GM19395 (cell line): ENCODE measurements at regions not wholly inside any gene's neighbourhood (a gene's known extent, or its start where the extent isn't known, plus 50 kb on each side); places are given as distances from the start of the nearest gene placed in this dataset.
"Not testable (repeated sequence)": the region's sequence is repeated elsewhere in the genome, so short reads cannot be mapped to it uniquely, and the experiment has no call there.

Source experiments
- ATAC-seq: cut with Tn5 transposase; IDR thresholded peaks from one replicate; pipeline ENCODE4 v1.9.1; 2021; ENCODE audit warnings: mild to moderate bottlenecking, moderate library complexity; ENCODE audit not compliant: unreplicated experiment

DNA sequence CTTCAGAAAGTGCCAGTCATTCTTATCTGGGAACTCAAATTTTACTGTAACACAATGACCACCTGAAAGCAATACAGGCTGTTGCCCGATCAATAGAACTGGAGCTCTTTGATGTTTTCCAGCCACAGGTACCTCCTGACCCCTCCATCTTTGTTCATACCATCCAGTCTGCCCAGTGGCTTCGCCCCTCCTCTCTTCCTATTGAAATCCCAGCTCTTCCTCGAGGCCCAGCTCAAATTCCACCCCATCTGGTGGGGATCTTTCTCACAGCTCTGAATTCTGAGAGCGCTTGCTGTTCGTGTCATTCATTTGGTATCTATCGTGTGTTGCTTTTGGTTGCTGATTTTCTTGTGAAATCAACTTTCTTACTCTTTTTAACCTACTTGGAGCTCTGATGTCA lies 87.9 kb upstream of the CNKSR3 start:
- no peak for ATAC-seq

DNA sequence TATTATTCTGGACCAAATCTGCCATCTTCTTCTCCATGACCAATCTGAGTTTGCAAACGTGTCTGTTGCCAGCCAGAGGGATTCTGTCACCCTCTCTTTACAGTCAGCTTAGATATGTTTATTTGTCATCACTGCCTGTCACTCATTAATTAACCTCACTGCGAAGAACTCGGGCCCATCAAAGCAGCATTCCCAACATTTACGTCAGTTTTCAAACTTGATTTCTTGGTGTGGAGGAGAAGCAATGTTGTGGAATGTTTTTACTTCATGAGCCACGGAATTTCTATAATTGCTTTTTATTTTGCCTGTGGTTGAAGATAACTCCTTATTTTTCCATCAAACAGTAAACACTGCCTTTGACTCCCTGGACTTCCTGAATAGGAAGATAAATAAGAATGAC lies 91.8 kb upstream of the CNKSR3 start:
- no peak for ATAC-seq

DNA sequence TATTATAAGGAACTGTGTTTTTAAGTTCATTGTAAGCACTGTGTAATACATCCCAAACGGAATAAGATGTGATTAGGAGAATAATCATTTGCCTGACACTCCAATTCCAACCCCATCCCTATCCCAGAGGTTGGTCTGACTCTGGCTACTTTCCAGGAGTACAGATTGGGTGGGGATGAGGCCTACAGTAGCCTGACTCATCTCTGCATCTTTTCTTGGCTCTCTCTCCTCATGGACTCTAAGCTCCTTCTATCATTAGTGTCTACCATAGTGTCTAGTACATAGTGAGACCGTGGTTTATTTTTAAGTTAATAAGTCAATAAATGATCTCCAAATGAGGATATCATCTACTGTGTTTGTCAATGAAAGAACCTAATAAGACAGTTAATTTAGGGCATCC lies 92.2 kb upstream of the CNKSR3 start:
- no peak for ATAC-seq

DNA sequence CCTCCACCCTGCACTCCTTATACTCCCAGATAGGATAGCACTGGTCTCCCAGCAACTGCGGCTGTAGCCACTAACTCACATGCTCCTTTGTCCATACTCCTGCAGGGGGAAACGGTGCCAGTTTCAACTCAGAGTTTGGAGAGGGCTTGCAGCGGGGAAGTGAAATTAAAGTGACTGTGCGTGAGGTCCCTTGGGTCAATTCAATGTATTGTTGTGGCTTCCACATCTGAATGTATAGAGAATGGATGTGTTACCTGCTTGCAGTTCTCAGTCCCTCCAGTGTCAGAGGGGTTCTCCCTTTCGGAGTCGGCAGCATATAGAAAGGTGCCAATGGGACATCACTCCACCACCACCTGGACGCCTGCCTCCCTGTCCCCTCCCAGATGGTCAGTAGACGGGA lies 93.6 kb upstream of the CNKSR3 start:
- peak; percentile 31 for ATAC-seq

DNA sequence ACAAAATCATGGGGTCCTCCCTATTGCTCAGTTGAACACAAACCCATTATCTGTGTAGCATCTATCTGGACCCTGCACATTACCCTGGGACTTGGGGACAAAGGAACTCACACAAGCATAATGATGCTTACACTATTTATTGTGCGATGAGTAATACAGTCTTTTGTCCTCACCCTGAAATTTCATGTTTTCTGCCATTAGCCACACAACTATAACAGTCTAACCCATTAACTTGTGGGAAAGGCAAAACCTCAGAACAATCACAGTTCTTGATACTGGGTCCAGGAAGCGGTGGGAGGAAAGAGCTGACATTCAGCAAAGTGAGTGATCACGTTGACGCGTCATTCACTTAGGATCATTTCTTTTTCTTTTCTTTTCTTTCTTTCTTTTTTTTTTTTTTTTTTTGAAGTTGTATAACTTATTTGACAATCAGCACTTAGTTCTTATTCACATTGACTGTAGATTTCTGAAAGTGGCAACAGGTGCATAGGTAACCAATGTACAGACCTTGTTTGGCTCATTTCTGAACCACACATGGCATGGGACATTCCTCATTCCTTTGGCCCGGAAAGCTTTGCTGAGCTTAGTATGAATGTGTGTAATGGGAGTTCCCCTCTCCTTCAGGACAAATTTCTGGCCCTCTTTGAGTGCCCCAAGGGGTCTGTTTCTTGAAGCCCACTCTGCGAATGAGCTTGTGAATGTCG lies 94.8 kb upstream of the CNKSR3 start:
- ATAC-seq: peak; percentile 59

DNA sequence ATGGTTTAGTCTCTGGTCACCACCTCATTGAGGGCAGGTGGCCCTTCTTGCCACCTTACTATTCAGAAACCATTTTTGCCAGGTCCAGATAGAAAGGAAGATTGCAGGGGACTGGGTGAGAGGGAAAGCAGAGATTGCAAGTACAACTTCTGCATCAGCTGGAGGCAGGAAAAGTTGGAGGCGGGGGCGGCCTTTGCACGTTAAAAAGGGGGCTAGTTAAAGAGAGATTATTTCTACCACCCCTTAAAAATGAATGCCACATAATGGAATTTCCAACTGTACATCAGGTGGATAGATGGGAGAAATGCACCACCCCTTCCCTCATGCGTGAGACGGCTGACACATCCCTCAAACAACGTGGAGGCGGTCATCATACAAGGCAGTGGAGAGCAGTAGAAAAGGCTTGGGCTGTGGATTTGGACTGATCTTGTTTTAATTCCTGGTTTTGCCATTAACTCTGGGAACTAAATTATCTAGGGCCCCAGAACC lies 95.4 kb upstream of the CNKSR3 start:
- no peak for ATAC-seq

DNA sequence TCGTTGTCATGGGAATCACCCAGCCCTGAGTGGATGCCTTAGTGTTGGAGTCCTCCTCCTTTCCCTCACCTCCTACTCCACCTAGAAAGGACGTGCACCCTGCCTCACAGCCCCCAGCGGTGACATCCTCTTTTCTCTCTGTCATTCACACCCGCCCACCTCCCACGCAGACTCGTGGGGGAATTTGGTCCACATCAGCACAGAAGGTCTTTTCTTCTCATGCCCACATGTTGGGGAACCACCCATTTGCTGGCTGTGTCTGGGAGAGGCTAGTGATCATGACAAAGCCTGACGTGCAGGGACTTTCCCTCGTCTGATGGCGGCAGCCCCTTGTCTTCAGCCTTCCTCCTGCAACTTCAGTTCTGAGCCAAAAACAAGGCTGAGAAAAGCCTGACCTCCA lies 96.0 kb upstream of the CNKSR3 start:
- peak; percentile 77 for ATAC-seq

DNA sequence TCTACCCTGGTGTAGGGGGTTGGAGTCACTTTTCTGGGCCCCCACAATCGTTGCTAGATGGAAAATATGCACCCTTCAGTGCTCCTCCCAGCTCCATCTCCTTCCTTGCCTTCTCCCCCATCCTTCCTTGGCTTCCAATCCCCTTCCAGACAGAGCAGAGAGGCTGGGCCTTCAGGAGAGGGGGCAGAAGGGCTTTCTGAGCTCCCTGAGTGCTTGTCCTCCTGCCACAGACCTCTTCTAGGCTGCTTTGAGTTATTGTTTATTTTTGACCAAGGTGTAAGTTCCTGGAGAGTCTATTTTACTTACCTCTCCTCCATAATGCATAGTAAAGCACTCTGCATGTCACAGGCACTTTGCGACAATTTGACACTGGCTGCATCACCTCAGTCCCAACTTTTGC lies 96.4 kb upstream of the CNKSR3 start:
- ATAC-seq: no peak

DNA sequence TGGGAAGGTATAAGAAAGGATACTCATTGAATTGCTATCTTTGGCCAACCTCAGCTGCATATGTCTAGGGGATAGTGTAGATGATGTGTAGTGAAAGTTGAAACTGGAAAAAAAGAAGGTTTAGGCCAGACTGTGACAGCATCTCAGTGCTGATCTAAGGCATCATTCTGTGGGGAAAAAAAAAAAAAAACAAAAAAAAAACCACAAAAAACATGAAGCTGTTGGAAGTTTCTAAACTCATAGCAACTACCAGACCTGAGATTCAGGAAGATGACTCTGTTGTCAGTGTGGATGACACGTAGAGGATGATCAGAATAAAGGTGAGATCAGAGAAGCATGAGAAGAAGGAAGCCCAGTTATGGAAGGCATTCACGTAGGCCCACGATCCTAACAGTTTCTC lies 100.8 kb upstream of the CNKSR3 start:
- ATAC-seq: peak; percentile 62

DNA sequence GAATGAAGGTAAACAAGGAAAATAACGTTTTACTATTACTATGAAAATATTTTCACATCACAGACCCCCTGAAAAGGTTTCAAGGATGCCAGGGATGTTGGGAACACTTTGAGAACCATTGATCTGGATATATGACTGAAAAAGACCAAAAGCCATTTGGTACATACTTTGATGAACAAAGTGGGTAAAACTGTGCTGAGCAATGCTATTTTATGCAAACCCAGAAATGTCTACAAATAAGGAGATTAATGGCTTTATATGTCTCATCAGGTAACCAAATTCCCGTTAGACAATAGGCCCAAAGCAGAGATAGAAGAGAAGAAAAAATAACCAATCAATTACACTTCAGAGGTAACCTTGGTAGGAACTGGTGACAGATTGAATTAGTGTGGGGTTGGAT lies 101.4 kb upstream of the CNKSR3 start:
- no peak for ATAC-seq

DNA sequence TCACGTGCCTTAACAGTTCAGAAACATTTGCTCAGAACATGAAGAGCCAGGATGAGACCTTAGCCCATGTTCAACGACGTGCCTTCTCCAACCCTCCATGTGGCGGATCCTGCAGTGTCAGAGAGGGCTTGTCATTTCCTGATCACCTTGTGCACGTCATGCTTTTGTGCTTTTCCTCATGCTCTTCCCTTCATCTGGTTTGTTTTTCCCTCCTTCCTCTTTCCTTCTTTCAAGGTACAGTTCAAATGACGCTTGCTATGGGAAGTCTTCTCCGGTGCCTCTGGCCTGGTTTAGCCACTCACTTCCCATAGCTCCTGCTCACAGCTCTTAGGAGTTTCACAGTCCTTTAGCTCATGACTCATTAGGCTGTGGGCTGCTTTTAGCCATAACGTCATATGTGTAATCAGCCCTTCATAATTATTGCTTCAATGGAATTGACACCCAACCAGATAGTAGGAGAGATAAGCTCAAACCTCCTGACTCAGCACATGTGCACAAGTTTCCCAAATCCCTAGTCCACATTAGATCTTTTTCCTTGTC lies 102.7 kb upstream of the CNKSR3 start:
- no peak for ATAC-seq

DNA sequence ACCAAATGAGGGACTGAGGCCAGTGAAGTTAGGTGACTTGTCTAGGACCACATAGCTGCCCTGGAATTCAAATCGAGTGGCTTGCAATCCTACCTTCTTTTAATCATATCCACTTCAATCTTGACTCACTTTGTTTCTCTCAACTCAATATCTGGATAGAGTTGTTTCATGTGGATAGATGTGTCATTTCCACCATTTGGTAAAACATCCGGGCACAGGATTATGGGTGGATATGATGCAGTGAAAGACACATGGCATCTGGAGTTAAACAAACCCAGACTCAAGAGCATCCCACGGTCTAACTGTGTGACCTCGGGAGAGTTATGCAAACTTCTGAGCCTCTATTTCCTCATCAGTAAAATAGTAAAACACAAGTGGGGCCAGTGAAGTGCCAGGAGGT lies 103.6 kb upstream of the CNKSR3 start:
- no peak for ATAC-seq

DNA sequence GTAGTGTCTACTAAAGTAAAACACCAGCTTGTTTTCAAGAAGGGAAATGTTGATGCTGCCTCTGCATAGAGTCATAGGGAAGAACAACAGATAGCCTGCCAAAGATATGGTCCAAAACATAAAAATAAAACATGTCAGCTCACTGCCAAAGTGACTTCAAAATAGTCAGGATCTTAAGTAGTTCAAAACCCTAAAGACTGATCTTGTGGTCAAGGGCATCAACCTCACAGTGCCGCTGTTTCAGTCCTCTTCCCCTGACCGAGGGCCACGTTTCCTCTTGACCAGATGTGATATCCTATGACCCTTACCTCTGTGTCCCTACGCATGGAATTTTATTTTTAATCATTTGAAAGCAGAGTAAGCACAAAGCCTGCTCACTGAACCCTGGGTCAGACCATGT lies 104.2 kb upstream of the CNKSR3 start:
- ATAC-seq: no peak

DNA sequence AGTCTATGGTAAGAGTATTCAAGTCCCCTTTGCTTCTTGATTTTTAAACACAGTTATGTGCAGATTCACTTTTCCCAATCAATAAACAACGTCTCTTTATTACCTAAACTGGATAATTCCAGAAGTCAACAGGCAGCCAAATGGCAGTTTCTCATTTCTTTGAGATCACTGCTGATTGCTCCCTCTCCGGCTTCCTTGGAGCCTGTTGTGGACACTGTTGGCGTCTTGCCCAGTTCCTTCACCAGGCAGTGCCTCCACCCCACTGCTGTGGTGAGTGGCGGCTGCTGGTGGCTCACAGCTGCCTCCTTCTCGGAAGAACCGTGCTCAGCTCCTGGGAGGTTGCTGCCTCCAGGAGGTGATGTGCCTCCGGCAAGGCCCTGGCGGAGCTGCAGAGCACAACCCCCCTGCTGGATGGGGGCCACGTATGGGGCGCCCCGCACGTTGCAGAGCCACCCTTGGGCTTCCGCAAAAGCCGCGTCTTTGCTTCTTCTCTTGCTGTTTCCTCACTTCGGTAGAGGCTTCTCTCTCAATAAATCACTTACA lies 105.1 kb upstream of the CNKSR3 start:
- no peak for ATAC-seq

DNA sequence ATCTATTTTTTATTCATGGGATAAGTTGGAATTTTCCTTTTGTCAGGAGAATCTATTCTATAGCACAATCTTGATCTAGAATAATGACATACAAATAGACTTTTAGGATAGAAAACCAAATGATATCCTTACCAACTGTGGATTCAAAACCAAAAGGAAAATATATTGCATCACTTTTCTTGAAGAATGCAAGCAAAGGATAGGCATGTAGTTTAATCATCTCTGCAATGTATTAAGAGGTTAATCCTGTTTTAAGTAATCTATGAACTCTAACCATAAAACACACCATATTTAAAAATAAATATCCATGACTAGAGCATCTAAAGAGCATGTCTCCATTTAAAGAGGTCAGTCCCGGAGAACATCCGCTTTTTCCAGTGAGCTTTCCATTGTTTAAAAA lies 106.7 kb upstream of the CNKSR3 start:
- no peak for ATAC-seq

DNA sequence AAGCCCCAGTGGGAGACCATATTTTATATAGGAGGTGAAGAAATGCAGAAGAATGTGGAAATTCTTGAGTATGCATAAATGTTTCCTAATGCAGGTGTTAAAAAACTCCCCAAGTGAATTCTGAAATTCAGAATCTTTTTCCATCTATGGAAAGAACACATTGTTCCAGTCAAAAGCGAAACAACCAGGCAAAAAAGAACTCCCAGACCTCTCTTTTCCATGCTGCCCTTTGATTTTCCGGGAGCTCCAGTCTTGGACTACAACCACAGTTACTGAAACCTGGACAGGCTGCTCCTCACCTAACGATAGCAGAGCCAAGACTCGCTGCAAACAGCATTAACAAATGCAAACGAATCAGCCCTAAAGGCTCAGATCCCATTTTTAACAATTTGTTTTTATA lies 108.7 kb upstream of the CNKSR3 start:
- no peak for ATAC-seq

DNA sequence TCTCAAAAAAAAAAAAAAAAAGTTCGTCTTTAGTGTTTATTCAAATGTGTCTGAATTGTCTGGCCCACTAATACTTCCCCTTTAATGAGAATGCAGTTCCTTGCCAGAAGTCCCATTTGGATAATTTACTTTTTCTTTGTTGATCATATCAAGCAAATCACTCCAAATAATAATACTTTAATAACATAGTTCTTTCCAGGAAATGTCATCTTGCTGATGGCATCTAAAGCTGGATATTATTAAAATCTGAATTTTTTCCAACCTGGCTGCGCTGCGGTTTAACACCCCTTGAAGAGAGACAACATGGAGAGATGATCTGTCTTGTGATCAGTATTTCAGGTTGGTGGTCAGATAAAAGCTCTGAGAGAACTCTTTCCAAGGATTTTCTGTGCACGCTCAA lies 111.2 kb upstream of the CNKSR3 start:
- ATAC-seq: no peak

DNA sequence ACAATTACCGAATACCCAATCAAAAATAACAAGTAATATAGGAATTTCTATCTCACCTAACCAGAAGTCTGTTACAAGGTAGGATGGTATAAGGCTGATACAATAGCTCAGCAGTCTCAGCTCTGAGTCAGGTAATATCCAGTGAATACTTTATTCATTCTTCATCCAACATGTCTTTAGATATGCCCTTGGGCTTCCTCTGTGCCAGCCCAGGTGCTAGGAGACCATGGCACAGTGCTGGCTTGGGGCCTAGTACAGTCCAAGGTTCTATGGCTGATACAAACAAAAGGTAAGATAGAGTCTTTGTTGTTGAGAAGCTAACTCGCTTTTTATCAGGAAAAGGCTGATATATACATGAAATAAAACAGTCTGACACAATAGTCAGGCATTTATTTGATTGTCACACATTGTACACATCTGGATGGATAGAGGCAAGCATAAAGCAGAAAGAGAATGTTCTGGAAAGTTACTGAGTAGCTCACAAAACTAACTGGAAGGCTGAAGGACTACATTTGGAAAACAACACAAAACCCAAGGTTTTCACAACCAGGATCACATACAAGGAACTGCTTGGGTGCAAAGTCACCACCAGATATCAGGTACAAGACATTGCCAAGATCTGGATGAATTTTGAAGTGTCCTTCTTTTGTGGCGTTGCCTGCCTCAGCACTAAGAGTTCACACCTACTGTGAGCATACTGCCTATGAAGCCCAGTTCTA lies 110.4 kb upstream of the SCAF8 start:
- no peak for ATAC-seq

DNA sequence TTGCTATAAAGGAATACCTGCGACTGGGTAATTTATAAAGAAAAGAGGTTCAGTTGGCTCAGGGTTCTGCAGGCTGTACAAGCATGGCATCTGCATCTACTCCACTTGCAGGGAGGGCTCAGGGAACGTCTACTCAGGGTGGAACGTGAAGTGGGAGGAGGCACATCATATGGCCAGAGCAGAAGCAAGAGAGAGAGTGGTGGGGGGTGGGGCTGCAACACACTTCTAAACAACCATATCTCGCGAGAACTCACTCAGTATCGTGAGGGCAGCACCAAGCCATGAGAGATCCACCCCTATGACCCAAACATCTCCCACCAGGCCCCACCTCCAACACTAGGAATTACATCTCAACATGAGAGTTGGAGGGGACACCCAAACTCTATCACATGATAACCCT lies 109.8 kb upstream of the SCAF8 start:
- ATAC-seq: no peak

DNA sequence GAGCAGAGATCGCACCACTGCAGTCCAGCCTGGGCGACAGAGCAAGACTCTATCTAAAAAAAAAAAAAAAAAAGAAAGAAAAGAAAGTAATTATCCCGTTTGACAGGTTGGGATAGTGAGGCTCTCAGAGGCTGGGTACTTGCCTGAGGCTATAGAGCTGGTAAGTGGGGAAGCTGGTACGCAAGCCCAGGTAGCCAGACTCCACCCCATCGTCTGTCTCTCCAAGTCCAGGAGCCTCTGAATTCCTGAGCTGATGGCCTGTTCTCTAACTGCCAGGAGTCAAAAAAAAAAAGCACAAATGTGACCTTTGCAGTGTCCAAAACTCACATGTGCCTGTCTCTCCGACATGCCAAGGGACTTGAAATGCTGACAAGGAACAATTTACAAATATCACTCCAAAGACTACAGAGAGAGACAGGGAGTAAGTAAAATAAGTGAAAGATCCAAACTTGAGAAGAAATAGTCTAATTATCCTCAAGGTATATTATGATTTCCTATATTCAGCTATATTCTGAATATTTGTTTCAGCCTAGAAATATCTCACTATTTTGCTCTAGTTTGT lies 109.1 kb upstream of the SCAF8 start:
- ATAC-seq: no peak

DNA sequence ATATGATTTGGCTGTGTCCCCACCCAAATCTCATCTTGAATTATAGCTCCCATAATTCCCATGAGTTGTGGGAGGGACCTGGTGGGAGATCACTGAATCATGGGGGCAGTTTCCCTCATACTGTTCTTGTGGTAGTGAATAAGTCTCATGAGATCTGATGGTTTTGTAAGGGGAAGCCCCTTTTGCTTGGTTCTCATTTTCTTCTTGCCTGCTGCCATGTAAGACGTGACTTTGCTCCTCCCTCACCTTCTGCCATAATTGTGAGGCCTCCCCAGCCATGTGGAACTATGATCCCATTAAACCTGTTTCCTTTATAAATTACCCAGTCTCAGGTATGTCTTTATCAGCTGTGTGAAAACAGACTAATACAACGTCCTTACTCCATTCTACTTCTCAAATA lies 108.5 kb upstream of the SCAF8 start:
- not testable (repeated sequence) for ATAC-seq

DNA sequence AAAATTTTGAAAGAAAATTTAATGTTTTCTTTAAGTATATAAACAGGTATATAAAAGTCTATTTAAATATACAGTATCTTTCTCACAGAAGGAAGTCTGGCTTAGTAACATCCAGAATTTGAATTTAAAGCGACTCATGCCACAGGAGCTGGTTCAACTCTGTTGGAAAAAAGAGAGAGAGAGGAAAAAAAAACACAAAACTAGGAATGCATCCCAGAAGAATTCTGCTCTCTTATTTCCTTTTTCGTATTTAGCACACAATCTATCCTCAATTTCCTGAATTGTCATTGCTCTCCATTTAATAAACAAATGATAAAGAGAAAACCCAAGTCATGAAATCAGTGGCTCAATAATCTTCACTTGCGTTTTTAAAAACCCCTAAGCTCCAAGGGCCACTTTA lies 107.5 kb upstream of the SCAF8 start:
- no peak for ATAC-seq
